GM23338 (cell line): ENCODE measurements at regions not wholly inside any gene's neighbourhood (a gene's known extent, or its start where the extent isn't known, plus 50 kb on each side); places are given as distances from the start of the nearest gene placed in this dataset.

Source experiments
- ATAC-seq: fragments of 200-7000 bp; cut with Tn5 transposase; 3 replicates; pipeline ENCODE4 v1.9.1; 2020
- DNase-seq: peaks from one replicate; pipeline ENCODE4 v3.0.0-alpha.2; 2015; ENCODE audit warnings: low spot score
- H2AFZ ChIP-seq: fragments of 200-600 bp; sonication (generic); 2 replicates; pipeline ENCODE4 v1.8.0; 2016; ENCODE audit warnings: antibody characterized with exemption, mild to moderate bottlenecking, moderate library complexity
- H3F3A ChIP-seq: fragments of 200-600 bp; sonication (generic); replicated peaks from 2 replicates; pipeline ENCODE4 v1.8.0; 2017; ENCODE audit warnings: antibody characterized with exemption, mixed run types, low read depth
- H3K27ac ChIP-seq: fragments of 200-600 bp; sonication (generic); 2 replicates; pipeline ENCODE4 v1.6.1; 2016; ENCODE audit warnings: low read depth
- H3K27me3 ChIP-seq: fragments of 200-600 bp; sonication (generic); 2 replicates; pipeline ENCODE4 v1.8.0; 2016; ENCODE audit warnings: mild to moderate bottlenecking, mixed run types, moderate library complexity; ENCODE audit not compliant: insufficient read depth
- H3K36me3 ChIP-seq: fragments of 200-600 bp; sonication (generic); 2 replicates; pipeline ENCODE4 v1.8.0; 2016; ENCODE audit warnings: mild to moderate bottlenecking; ENCODE audit not compliant: insufficient read depth
- H3K4me1 ChIP-seq: fragments of 200-600 bp; sonication (generic); 2 replicates; pipeline ENCODE4 v1.8.0; 2016; ENCODE audit warnings: mild to moderate bottlenecking, moderate library complexity; ENCODE audit not compliant: insufficient read depth
- H3K4me2 ChIP-seq: fragments of 200-600 bp; sonication (generic); 2 replicates; pipeline ENCODE4 v1.7.1; 2017; ENCODE audit warnings: mixed run types
- H3K4me3 ChIP-seq: fragments of 200-600 bp; sonication (generic); 2 replicates; pipeline ENCODE4 v1.6.1; 2016; ENCODE audit warnings: mixed run types
- H3K79me2 ChIP-seq: fragments of 200-600 bp; sonication (generic); replicated peaks from 2 replicates; pipeline ENCODE4 v1.8.0; 2017; ENCODE audit warnings: mild to moderate bottlenecking; ENCODE audit not compliant: insufficient read depth
- H3K9me2 ChIP-seq: fragments of 200-600 bp; sonication (generic); 2 replicates; pipeline ENCODE4 v1.8.0; 2017; ENCODE audit not compliant: insufficient read depth
- H4K20me1 ChIP-seq: fragments of 200-600 bp; sonication (generic); replicated peaks from 2 replicates; pipeline ENCODE4 v1.8.0; 2017; ENCODE audit warnings: mild to moderate bottlenecking; ENCODE audit not compliant: insufficient read depth
- H3K27ac Mint-ChIP-seq: 2 replicates; pipeline ENCODE4 v1.8.0; 2020; ENCODE audit warnings: inconsistent platforms, mild to moderate bottlenecking, moderate library complexity, mixed read lengths
- H3K27me3 Mint-ChIP-seq: 3 replicates; pipeline ENCODE4 v1.8.0; 2022; ENCODE audit warnings: low read depth, mild to moderate bottlenecking, moderate library complexity, mixed read lengths, inconsistent platforms; ENCODE audit not compliant: insufficient read depth, poor library complexity
- H3K36me3 Mint-ChIP-seq: 3 replicates; pipeline ENCODE4 v1.8.0; 2021; ENCODE audit warnings: low read depth, mild to moderate bottlenecking, inconsistent platforms, moderate library complexity, mixed read lengths
- H3K4me1 Mint-ChIP-seq: 3 replicates; pipeline ENCODE4 v1.8.0; 2020; ENCODE audit warnings: mild to moderate bottlenecking, inconsistent platforms, mixed read lengths
- H3K4me3 Mint-ChIP-seq: 3 replicates; pipeline ENCODE4 v1.8.0; 2021; ENCODE audit warnings: moderate library complexity, mild to moderate bottlenecking, inconsistent platforms, mixed read lengths
- H3K9me3 Mint-ChIP-seq: 3 replicates; pipeline ENCODE4 v1.8.0; 2020; ENCODE audit warnings: moderate library complexity, mild to moderate bottlenecking, inconsistent platforms, mixed read lengths
- CREB1 ChIP-seq: fragments of 250-450 bp; sonication (Bioruptor Pico); IDR thresholded peaks from 2 replicates; pipeline ENCODE4 v1.5.0; 2020; ENCODE audit warnings: low read depth, mild to moderate bottlenecking, moderate library complexity
- ETS1 ChIP-seq: IDR thresholded peaks from 2 replicates; pipeline ENCODE4 v1.6.1; 2016; ENCODE audit warnings: antibody characterized with exemption
- EZH2 ChIP-seq: fragments of 200-600 bp; sonication (generic); IDR thresholded peaks from one replicate; pipeline ENCODE4 v1.8.0; 2017; ENCODE audit warnings: antibody characterized with exemption, mild to moderate bottlenecking, low read depth; ENCODE audit not compliant: unreplicated experiment
- EZH2phosphoT487 ChIP-seq: fragments of 200-600 bp; sonication (generic); IDR thresholded peaks from one replicate; pipeline ENCODE4 v1.8.1; 2018; ENCODE audit warnings: antibody characterized with exemption; ENCODE audit not compliant: unreplicated experiment
- JUNB ChIP-seq: IDR thresholded peaks from one replicate; pipeline ENCODE4 v1.6.1; 2016; ENCODE audit warnings: antibody characterized with exemption; ENCODE audit not compliant: unreplicated experiment
- NANOG ChIP-seq: IDR thresholded peaks from 2 replicates; pipeline ENCODE4 v1.6.1; 2016; ENCODE audit warnings: antibody characterized with exemption, borderline replicate concordance
- STAT1 ChIP-seq: IDR thresholded peaks from one replicate; pipeline ENCODE4 v1.6.1; 2016; ENCODE audit warnings: antibody characterized with exemption; ENCODE audit not compliant: unreplicated experiment
- ZNF114 ChIP-seq: fragments of 250-450 bp; sonication (Bioruptor Pico); IDR thresholded peaks from 2 replicates; pipeline ENCODE4 v1.5.0; 2020; ENCODE audit warnings: mild to moderate bottlenecking, moderate library complexity
- ZNF331 ChIP-seq: fragments of 250-450 bp; sonication (Bioruptor Pico); IDR thresholded peaks from 2 replicates; pipeline ENCODE4 v1.5.0; 2020; ENCODE audit warnings: low read depth, mild to moderate bottlenecking, moderate library complexity
- TF ChIP-seq, protein P1 (sequence below), 2 experiments: fragments of 200-600 bp in 1 of 2; sonication (generic) in 1 of 2; conservative IDR thresholded peaks; 2 replicates each; pipeline versions ENCODE4 v1.5.1 to v1.6.1; 2016 to 2017; ENCODE audit warnings: antibody characterized with exemption in 2 of 2, low read depth in 2 of 2, mild to moderate bottlenecking in 2 of 2, moderate library complexity in 1 of 2
- TF ChIP-seq, protein P2 (sequence below): IDR thresholded peaks from one replicate; pipeline ENCODE4 v1.6.1; 2018; ENCODE audit warnings: antibody characterized with exemption; ENCODE audit not compliant: unreplicated experiment

GRCh38 chr4:177033135-177033534, 240.4 kb upstream of the VEGFC start:
- no peak overlapping the region for H3K27ac ChIP-seq
- Mint-ChIP-seq H3K27ac (no peak overlapping the region), H3K4me3 (no peak overlapping the region), H3K4me1 (no peaks in the 10 kb centered on the region), H3K36me3 (no peaks in the 10 kb centered on the region), H3K9me3 (no peaks in the 10 kb centered on the region), H3K27me3 (no peaks in the 10 kb centered on the region)
- no peaks in the 10 kb centered on the region for H3K27me3 ChIP-seq
- H3F3A ChIP-seq = no peaks in the 10 kb centered on the region
- ATAC-seq (peak; percentile 84), DNase-seq (peak; percentile 54)
- no peak overlapping the region for H3K4me3 ChIP-seq
- no peaks in the 10 kb centered on the region for H3K36me3 ChIP-seq
- H3K79me2 ChIP-seq = no peaks in the 10 kb centered on the region
- H4K20me1 ChIP-seq = no peaks in the 10 kb centered on the region
- H2AFZ ChIP-seq = no peak overlapping the region
- H3K4me1 ChIP-seq = no peaks in the 10 kb centered on the region
- no peaks in the 10 kb centered on the region for H3K9me2 ChIP-seq
- no peak overlapping the region for H3K4me2 ChIP-seq
- TF ChIP-seq NANOG = no peak
- TF ChIP-seq, protein P1, sequence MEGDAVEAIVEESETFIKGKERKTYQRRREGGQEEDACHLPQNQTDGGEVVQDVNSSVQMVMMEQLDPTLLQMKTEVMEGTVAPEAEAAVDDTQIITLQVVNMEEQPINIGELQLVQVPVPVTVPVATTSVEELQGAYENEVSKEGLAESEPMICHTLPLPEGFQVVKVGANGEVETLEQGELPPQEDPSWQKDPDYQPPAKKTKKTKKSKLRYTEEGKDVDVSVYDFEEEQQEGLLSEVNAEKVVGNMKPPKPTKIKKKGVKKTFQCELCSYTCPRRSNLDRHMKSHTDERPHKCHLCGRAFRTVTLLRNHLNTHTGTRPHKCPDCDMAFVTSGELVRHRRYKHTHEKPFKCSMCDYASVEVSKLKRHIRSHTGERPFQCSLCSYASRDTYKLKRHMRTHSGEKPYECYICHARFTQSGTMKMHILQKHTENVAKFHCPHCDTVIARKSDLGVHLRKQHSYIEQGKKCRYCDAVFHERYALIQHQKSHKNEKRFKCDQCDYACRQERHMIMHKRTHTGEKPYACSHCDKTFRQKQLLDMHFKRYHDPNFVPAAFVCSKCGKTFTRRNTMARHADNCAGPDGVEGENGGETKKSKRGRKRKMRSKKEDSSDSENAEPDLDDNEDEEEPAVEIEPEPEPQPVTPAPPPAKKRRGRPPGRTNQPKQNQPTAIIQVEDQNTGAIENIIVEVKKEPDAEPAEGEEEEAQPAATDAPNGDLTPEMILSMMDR (conservative IDR thresholded peaks at IDR 0.05; ENCODE audit: low read depth in 2 of 2) = peak; percentile 35 to 40; a peak in 3 of 4 replicates

- Histone ChIP-seq H3K27ac (no peak overlapping the region), H2AFZ (no peak overlapping the region), H3K4me1 (no peaks in the 10 kb centered on the region), H3K4me2 (no peak overlapping the region), H3K36me3 (no peaks in the 10 kb centered on the region), H3K4me3 (no peak overlapping the region), H3K79me2 (no peaks in the 10 kb centered on the region), H3K9me2 (no peaks in the 10 kb centered on the region), H4K20me1 (no peaks in the 10 kb centered on the region), H3K27me3 (no peaks in the 10 kb centered on the region), H3F3A (no peaks in the 10 kb centered on the region)
- ATAC-seq (no peak), DNase-seq (no peak)
- H3K4me3 Mint-ChIP-seq = no peak overlapping the region
- H3K4me1 Mint-ChIP-seq = no peaks in the 10 kb centered on the region
- H3K27ac Mint-ChIP-seq = no peak overlapping the region
- H3K27me3 Mint-ChIP-seq = no peaks in the 10 kb centered on the region
- TF ChIP-seq EZH2phosphoT487 (no peak), JUNB (no peak), ZNF331 (CRISPR knock-in tag) (no peak), CREB1 (CRISPR knock-in tag) (no peak), ETS1 (no peak), STAT1 (no peak), ZNF114 (no peak), EZH2 (no peak)
- TF ChIP-seq, protein P2, sequence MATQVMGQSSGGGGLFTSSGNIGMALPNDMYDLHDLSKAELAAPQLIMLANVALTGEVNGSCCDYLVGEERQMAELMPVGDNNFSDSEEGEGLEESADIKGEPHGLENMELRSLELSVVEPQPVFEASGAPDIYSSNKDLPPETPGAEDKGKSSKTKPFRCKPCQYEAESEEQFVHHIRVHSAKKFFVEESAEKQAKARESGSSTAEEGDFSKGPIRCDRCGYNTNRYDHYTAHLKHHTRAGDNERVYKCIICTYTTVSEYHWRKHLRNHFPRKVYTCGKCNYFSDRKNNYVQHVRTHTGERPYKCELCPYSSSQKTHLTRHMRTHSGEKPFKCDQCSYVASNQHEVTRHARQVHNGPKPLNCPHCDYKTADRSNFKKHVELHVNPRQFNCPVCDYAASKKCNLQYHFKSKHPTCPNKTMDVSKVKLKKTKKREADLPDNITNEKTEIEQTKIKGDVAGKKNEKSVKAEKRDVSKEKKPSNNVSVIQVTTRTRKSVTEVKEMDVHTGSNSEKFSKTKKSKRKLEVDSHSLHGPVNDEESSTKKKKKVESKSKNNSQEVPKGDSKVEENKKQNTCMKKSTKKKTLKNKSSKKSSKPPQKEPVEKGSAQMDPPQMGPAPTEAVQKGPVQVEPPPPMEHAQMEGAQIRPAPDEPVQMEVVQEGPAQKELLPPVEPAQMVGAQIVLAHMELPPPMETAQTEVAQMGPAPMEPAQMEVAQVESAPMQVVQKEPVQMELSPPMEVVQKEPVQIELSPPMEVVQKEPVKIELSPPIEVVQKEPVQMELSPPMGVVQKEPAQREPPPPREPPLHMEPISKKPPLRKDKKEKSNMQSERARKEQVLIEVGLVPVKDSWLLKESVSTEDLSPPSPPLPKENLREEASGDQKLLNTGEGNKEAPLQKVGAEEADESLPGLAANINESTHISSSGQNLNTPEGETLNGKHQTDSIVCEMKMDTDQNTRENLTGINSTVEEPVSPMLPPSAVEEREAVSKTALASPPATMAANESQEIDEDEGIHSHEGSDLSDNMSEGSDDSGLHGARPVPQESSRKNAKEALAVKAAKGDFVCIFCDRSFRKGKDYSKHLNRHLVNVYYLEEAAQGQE = no peak
- no peaks in the 10 kb centered on the region for H3K36me3 Mint-ChIP-seq
- H3K9me3 Mint-ChIP-seq = no peaks in the 10 kb centered on the region
These were observed 240.9 kb upstream of the VEGFC start for GRCh38 chr4:177033632-177034031.
